Mucosa of descending colon (tissue), 3 donors: ENCODE measurements at regions not wholly inside any gene's neighbourhood (a gene's known extent, or its start where the extent isn't known, plus 50 kb on each side); places are given as distances from the start of the nearest gene placed in this dataset.

Source experiments
- ATAC-seq: fragments of 200-7000 bp; cut with Tn5 transposase; one replicate; pipeline ENCODE4 v1.9.1; 2020; ENCODE audit warnings: mild to moderate bottlenecking, moderate library complexity
- DNase-seq, 3 donors: peaks; one replicate each; pipeline ENCODE4 v3.0.0-alpha.2; 2020
- H3K36me3 ChIP-seq: fragments of 200-600 bp; one replicate; pipeline ENCODE4 v1.8.0; 2021; ENCODE audit warnings: low read depth, mild to moderate bottlenecking
- H3K4me1 ChIP-seq: fragments of 200-600 bp; one replicate; pipeline ENCODE4 v1.8.0; 2021; ENCODE audit warnings: low read depth, mild to moderate bottlenecking
- H3K4me3 ChIP-seq: fragments of 200-600 bp; one replicate; pipeline ENCODE4 v1.8.0; 2021; ENCODE audit warnings: mild to moderate bottlenecking
- H3K9me3 ChIP-seq: fragments of 200-600 bp; one replicate; pipeline ENCODE4 v1.8.0; 2021; ENCODE audit warnings: mild to moderate bottlenecking
- CTCF ChIP-seq: fragments of 200-600 bp; IDR thresholded peaks from one replicate; pipeline ENCODE4 v1.8.0; 2022; ENCODE audit warnings: antibody characterized with exemption, mild to moderate bottlenecking
- intact Hi-C, 2 donors: fragments of 100-400 bp; cut with DNase I in 1 of 2; cut with micrococcal nuclease in 1 of 2; formaldehyde crosslinking; loops; one replicate each; pipeline versions ENCODE4 v1.11.0 to v1.11.1; 2022; cut with DNase I, micrococcal nuclease
- donor health status: DM: no; HTN: no; CAD: no; lungs with moderate emphysema.
- donor health status: DM: no; HTN: no; CAD: no.
- donor health status: DM: no; HTN: yes; CAD: no.

- no peak for TF ChIP-seq CTCF
- Histone ChIP-seq H3K4me1 (peaks cover 10% of the 10 kb centered on the region), H3K36me3 (no peaks in the 10 kb centered on the region), H3K4me3 (no peak overlapping the region), H3K9me3 (no peaks in the 10 kb centered on the region)
- DNase-seq (peak in 1 of 3 donors; percentile 78), ATAC-seq (peak; percentile 44)
- intact Hi-C loops: no loop called here
Measured at GRCh38 chr2:195318440-195319111, 338.4 kb upstream of the SLC39A10 start.

- intact Hi-C loops: no loop called here
- ATAC-seq: no peak
- Histone ChIP-seq H3K4me1 (peaks cover 10% of the 10 kb centered on the region), H3K9me3 (no peaks in the 10 kb centered on the region), H3K4me3 (no peak overlapping the region), H3K36me3 (no peaks in the 10 kb centered on the region)
- TF ChIP-seq CTCF: no peak
- no peak for DNase-seq
Measured at GRCh38 chr2:195317550-195317949, 339.5 kb upstream of the SLC39A10 start.

GRCh38 chr2:195316486-195316885, 340.5 kb upstream of the SLC39A10 start:
- Histone ChIP-seq H3K9me3 (no peaks in the 10 kb centered on the region), H3K36me3 (no peaks in the 10 kb centered on the region), H3K4me3 (no peak overlapping the region), H3K4me1 (peaks cover 10% of the 10 kb centered on the region)
- ATAC-seq (no peak), DNase-seq (no peak)
- intact Hi-C loops: no loop called here
- no peak for TF ChIP-seq CTCF

- intact Hi-C loops: no loop called here
- no peaks in the 10 kb centered on the region for H3K4me1 ChIP-seq
- no peak for ATAC-seq
- H3K4me3 ChIP-seq: no peak overlapping the region
- no peak for TF ChIP-seq CTCF
- H3K9me3 ChIP-seq: no peaks in the 10 kb centered on the region
- DNase-seq: no peak
- no peaks in the 10 kb centered on the region for H3K36me3 ChIP-seq
Measured at GRCh38 chr2:195313962-195314361, 343.1 kb upstream of the SLC39A10 start.

- H3K36me3 ChIP-seq: no peaks in the 10 kb centered on the region
- ATAC-seq: no peak
- no peak for DNase-seq
- H3K9me3 ChIP-seq: no peaks in the 10 kb centered on the region
- TF ChIP-seq CTCF: no peak
- no peak overlapping the region for H3K4me3 ChIP-seq
- intact Hi-C loops: no loop called here
- no peaks in the 10 kb centered on the region for H3K4me1 ChIP-seq
Measured at GRCh38 chr2:195312662-195313061, 344.4 kb upstream of the SLC39A10 start.

GRCh38 chr2:195308163-195308562, 348.9 kb upstream of the SLC39A10 start:
- Histone ChIP-seq H3K9me3 (no peaks in the 10 kb centered on the region), H3K36me3 (no peaks in the 10 kb centered on the region), H3K4me3 (no peak overlapping the region), H3K4me1 (no peaks in the 10 kb centered on the region)
- DNase-seq (no peak), ATAC-seq (no peak)
- TF ChIP-seq CTCF: no peak
- intact Hi-C loops: no loop called here
